ENCODE measurements at regions not wholly inside any gene's neighbourhood (a gene's known extent, or its start where the extent isn't known, plus 50 kb on each side); places are given as distances from the start of the nearest gene placed in this dataset.

GRCh38 chrX:74251006-74251930, 52.7 kb upstream of the ZCCHC13 start:
- no peak for TF ChIP-seq POLR2A (IDR thresholded peaks at IDR 0.05; ENCODE audit: low read length)
- TF ChIP-seq RAD21 (conservative IDR thresholded peaks at IDR 0.05 in 1 of 2, IDR thresholded peaks at IDR 0.05 in 1 of 2), result no peak
- no peak for TF ChIP-seq ATOH8 (CRISPR knock-in tag; IDR thresholded peaks at IDR 0.05; ENCODE audit: low read depth)
- TF ChIP-seq TP53 (CRISPR knock-in tag; IDR thresholded peaks at IDR 0.05), result no peak
- no peak for TF ChIP-seq CTCF (IDR thresholded peaks at IDR 0.05)

All from A549 (cell line).